RWPE1 (cell line): ENCODE measurements at regions not wholly inside any gene's neighbourhood (a gene's known extent, or its start where the extent isn't known, plus 50 kb on each side); places are given as distances from the start of the nearest gene placed in this dataset.

Experiments used
- CTCF ChIA-PET: fragments of 350-600 bp; sonication (Branson Sonifier 250); formaldehyde crosslinking; extraction: SDS; loops from one replicate; lab custom pipeline; 2021; lab: Yijun Ruan, JAX
- POLR2A ChIA-PET: fragments of 400-600 bp; formaldehyde crosslinking; extraction: SDS; loops from one replicate; lab custom pipeline; 2020; ENCODE audit warnings: antibody characterized with exemption; ENCODE audit not compliant: low non-redundant PET; lab: Yijun Ruan, JAX
- DNase-seq: peaks from one replicate; pipeline ENCODE4 v3.0.0; 2012; ENCODE audit warnings: low spot score
- H3K27ac ChIP-seq: fragments of 450-650 bp; 2 replicates; pipeline ENCODE4 v1.5.1; 2017
- CTCF ChIP-seq: fragments of 450-650 bp; conservative IDR thresholded peaks from 2 replicates; pipeline ENCODE4 v1.5.1; 2017; ENCODE audit warnings: low read depth, mild to moderate bottlenecking

GRCh38 chr12:107503129-107503855 lies 182.3 kb upstream of the PWP1 start:
- POLR2A ChIA-PET, result no interaction called here
- TF ChIP-seq CTCF, result no peak

DNA sequence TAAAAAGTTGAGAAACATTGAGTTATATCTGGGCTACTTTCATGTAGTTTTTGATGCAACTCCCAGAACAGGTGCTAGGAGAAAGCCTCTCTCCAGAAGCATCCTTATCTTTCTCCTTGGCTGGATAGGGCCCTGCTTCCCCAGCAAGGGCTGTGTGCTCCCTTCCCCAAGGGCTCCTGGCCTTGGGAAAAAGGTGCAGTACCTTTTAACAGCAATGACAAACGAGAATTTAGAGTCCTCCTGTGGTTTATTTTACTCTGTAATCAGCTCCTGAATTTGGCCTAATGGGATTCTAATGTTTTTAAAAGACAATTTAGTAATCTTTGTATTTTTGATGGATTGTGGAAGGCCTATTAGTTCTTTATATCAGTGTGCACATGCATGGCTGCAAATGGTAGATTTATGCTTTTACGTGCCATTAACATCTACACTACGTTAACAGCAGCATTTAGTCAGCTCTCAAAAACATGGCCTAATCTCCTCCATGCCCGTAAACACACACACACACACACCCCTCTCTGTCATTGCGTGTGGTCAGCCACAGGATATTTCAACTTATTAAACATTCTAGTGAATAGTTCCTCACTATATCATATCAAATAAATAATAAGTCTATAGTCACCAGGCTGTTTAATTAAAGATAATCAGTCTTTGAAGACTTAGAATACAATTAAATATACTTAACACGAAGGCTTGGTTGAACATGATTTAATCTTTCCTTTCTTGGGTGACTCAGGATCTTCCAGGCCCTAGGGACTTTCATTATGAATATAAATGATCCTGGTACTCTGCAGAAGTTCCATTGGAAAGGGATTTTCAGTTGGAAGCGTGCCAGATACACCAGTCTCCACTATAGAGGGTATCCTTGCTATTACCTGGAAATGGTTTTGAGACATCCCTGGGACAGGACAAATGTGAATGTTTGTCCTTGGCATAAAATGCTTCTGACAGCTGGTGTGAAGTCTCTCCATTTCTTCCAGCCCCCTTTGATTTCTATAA lies 181.4 kb upstream of the PWP1 start:
- no peak for DNase-seq
- ChIA-PET CTCF (interaction anchor here (0.6 kb wide), 1 partner anchor 79 kb away, joined by 3 read pairs; no protein-coding TSS in a partner anchor), POLR2A (no interaction called here)
- no peak for TF ChIP-seq CTCF
- H3K27ac ChIP-seq, result no peak overlapping the region

More at GRCh38 chr12:107503129-107503855, 182.3 kb upstream of the PWP1 start:
- CTCF ChIA-PET, result interaction anchor here (0.6 kb wide), 1 partner anchor 79 kb away, joined by 3 read pairs; no protein-coding TSS in a partner anchor
- H3K27ac ChIP-seq, result no peak overlapping the region
- no peak for DNase-seq

DNA sequence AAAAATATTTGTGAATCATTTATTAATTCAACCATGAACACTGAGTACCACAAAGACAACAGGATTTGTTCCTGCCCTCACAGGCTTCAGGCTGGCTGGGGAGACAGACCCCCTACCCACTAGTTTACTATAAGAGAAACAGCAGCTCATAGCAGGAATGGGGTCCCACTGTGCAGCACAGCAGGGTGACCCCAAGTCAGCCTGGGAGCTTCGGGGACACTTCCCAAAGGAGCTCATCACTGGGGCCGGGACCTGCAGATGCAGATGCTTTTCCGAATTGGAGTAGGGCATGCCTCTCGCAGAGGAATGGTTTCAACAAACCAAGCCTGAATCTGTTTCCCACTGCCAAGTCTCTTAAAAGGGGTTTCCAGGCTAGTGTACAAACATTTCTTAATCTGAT lies 176.2 kb upstream of the PWP1 start:
- TF ChIP-seq CTCF, result no peak
- H3K27ac ChIP-seq, result no peak overlapping the region
- DNase-seq, result no peak
- ChIA-PET POLR2A (no interaction called here), CTCF (no interaction called here)

DNA sequence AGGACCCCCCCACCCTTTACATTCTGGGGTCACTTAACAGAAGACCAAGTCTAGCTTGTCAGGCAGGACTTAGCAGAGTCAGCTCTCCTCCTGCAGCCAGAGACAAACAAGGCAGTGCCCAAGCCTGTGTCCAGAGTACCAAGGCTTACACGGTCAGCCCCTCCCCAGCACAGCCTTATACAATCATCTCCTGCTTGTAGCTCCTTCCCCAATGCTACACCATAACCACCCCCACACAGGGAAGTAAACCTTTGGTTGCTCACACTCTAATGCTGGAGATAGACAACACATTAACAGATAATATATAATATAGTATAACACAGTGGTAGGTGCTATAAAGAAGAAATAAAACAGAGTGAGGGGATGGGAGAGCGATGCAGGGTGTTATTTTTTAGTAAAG lies 175.4 kb upstream of the PWP1 start:
- H3K27ac ChIP-seq, result no peak overlapping the region
- no peak for DNase-seq
- no peak for TF ChIP-seq CTCF
- CTCF ChIA-PET, result no interaction called here
- POLR2A ChIA-PET, result interaction anchor here (0.6 kb wide), 1 partner anchor 9 kb away, joined by 4 read pairs; no protein-coding TSS in a partner anchor

DNA sequence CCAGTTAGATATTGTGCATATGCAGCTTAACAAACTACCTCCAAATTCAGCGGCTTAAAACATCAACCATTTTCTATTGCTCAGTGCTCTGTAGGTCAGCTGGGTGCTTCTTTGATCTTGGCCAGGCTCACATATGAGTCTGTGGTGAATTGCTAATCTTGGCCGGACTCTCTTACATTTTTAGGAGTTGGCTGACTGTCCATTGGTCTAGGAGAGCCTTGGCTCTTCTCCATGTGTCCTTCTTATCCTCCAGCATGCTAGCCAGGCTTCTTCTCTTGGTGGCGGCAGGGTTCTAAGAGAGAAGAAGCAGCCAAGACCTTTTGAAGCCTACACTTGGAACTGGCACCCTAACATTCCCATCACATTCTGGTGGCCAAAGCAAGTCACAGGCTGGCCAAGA lies 174.3 kb upstream of the PWP1 start:
- DNase-seq, result no peak
- POLR2A ChIA-PET, result no interaction called here
- no peak overlapping the region for H3K27ac ChIP-seq
- no peak for TF ChIP-seq CTCF
- CTCF ChIA-PET, result no interaction called here

DNA sequence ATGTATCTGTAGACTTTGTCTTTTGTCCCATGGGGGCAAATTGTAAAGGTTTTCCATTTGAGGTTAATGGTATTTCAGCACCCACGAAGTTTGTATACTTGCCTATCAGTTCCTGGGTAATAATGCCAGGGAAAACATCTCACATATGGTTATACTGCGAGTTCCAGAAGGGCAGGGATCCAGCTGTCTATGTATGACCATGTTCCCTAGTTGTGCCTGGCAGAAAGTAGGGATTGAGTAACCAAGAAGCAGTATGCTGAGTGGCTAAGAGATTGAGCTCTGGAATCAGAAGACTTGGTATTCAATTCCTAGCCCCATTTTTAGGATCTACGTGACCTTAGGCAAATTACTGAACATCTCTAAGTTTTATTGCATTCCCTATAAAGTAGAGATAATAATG lies 173.2 kb upstream of the PWP1 start:
- POLR2A ChIA-PET, result no interaction called here
- no peak overlapping the region for H3K27ac ChIP-seq
- TF ChIP-seq CTCF, result no peak
- DNase-seq, result no peak
- CTCF ChIA-PET, result no interaction called here
